DMS79 treated with DMSO at 0.1 percent for 48 hours (cell line): ENCODE measurements at regions not wholly inside any gene's neighbourhood (a gene's known extent, or its start where the extent isn't known, plus 50 kb on each side); places are given as distances from the start of the nearest gene placed in this dataset.
"Not testable (repeated sequence)": the region's sequence is repeated elsewhere in the genome, so short reads cannot be mapped to it uniquely, and the experiment has no call there.

Experiments
- DNase-seq: peaks from one replicate; lab custom pipeline; 2025; lab: John Stamatoyannopoulos, UW

- no peak for DNase-seq
Measured at GRCh38 chr11:42311514-42311913, 852.1 kb upstream of the LRRC4C start.

GRCh38 chr11:42311944-42312343 lies 852.5 kb upstream of the LRRC4C start:
- DNase-seq = no peak

GRCh38 chr11:42315267-42315666 lies 855.8 kb upstream of the LRRC4C start:
- no peak for DNase-seq

GRCh38 chr11:42315846-42316245 lies 856.4 kb upstream of the LRRC4C start:
- no peak for DNase-seq

- DNase-seq = no peak
Measured at GRCh38 chr11:42319921-42320320, 860.5 kb upstream of the LRRC4C start.

GRCh38 chr11:42329929-42330565 lies 870.6 kb upstream of the LRRC4C start:
- no peak for DNase-seq

GRCh38 chr11:42337786-42338455 lies 878.5 kb upstream of the LRRC4C start:
- DNase-seq = no peak

- DNase-seq = no peak
Measured at GRCh38 chr11:42344204-42344792, 884.8 kb upstream of the LRRC4C start.

- no peak for DNase-seq
Measured at GRCh38 chr11:42345933-42346332, 886.5 kb upstream of the LRRC4C start.

- no peak for DNase-seq
Measured at GRCh38 chr11:42363701-42364100, 904.2 kb upstream of the LRRC4C start.

- DNase-seq = no peak
Measured at GRCh38 chr11:42390116-42390515, 921.7 kb upstream of the API5 start.

- no peak for DNase-seq
Measured at GRCh38 chr11:42397483-42397882, 914.3 kb upstream of the API5 start.

- DNase-seq = no peak
Measured at GRCh38 chr11:42407341-42407740, 904.5 kb upstream of the API5 start.

GRCh38 chr11:42410251-42410955 lies 901.4 kb upstream of the API5 start:
- DNase-seq = no peak

GRCh38 chr11:42412590-42412989 lies 899.2 kb upstream of the API5 start:
- no peak for DNase-seq

- no peak for DNase-seq
Measured at GRCh38 chr11:42417691-42418090, 894.1 kb upstream of the API5 start.

- no peak for DNase-seq
Measured at GRCh38 chr11:42422090-42422489, 889.7 kb upstream of the API5 start.

GRCh38 chr11:42434911-42435310 lies 876.9 kb upstream of the API5 start:
- not testable (repeated sequence) for DNase-seq

- DNase-seq = no peak
Measured at GRCh38 chr11:42444406-42444805, 867.4 kb upstream of the API5 start.

GRCh38 chr11:42462558-42463310 lies 849.1 kb upstream of the API5 start:
- no peak for DNase-seq

GRCh38 chr11:42465623-42466022 lies 846.2 kb upstream of the API5 start:
- peak; percentile 49 for DNase-seq

GRCh38 chr11:42473106-42473505 lies 838.7 kb upstream of the API5 start:
- no peak for DNase-seq
